T-helper 1 cell treated with Interleukin-12 subunit alpha and Interleukin-12 subunit beta and Interleukin-4 antibody, amounts not matched to agents 30 μg/mL and 1 μg/mL, for 36 hours (primary cell): ENCODE measurements at regions not wholly inside any gene's neighbourhood (a gene's known extent, or its start where the extent isn't known, plus 50 kb on each side); places are given as distances from the start of the nearest gene placed in this dataset.

ENCODE experiments used
- H3K27ac Mint-ChIP-seq: one replicate; pipeline ENCODE4 v1.8.0; 2021; ENCODE audit warnings: mild to moderate bottlenecking, mixed read lengths
- H3K27me3 Mint-ChIP-seq: one replicate; pipeline ENCODE4 v1.8.0; 2021; ENCODE audit warnings: low read depth, mixed read lengths
- H3K36me3 Mint-ChIP-seq: one replicate; pipeline ENCODE4 v1.8.0; 2021; ENCODE audit warnings: low read depth, mixed read lengths
- H3K4me1 Mint-ChIP-seq: one replicate; pipeline ENCODE4 v1.8.0; 2021; ENCODE audit warnings: low read depth, mixed read lengths
- H3K4me3 Mint-ChIP-seq: one replicate; pipeline ENCODE4 v1.8.0; 2021; ENCODE audit warnings: mild to moderate bottlenecking, moderate library complexity, mixed read lengths
- H3K9me3 Mint-ChIP-seq: one replicate; pipeline ENCODE4 v1.8.0; 2021; ENCODE audit warnings: mixed read lengths

- Mint-ChIP-seq H3K4me3 (no peak overlapping the region), H3K27me3 (peaks cover 44% of the 10 kb centered on the region), H3K4me1 (no peaks in the 10 kb centered on the region), H3K36me3 (no peaks in the 10 kb centered on the region), H3K9me3 (no peaks in the 10 kb centered on the region), H3K27ac (no peak overlapping the region)
Observed at GRCh38 chr1:29473161-29473855, 237.0 kb downstream of the PTPRU start.

DNA sequence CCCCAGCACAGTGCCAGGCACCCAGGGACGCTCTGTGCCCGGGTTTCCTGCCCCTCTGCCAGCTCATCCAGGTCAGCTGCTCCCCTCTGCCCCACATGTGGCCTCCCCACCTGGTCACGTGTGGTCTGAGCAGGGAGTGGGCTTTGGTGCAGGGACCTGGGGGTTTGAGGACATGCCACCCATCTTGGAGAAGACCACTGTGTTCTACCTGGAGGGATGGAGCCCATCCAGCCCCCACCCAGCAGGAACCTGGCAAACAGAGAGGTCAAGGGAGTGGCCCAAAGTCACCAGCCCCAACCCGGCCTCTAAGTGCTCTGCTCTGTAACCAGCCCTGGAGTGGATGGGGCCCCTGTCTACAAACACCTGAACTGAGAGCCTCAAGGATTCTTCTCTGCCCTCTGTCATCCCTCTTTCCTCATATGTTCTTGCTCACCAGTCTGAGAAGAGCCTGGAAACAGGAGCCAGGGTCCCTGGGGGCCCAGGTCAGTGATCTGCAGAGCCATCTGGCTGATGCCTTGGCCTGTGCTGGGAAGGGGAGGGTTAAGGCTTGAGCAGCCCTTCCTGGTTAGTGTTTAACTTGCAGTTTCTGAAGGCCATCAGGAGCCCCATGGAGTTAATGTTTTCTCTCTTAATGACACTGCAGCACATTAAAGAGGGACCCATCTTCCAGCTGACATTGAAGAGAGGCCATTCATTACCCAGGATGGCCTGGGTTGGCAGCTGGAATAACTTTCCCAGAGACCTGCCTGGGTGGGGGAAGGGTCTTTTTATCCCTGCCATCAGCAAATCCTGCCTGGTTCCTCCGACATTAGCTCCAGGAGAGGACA is 235.4 kb downstream of the PTPRU start:
- H3K9me3 Mint-ChIP-seq = no peaks in the 10 kb centered on the region
- H3K4me3 Mint-ChIP-seq = no peak overlapping the region
- no peak overlapping the region for H3K27ac Mint-ChIP-seq
- peaks cover 30% of the 10 kb centered on the region for H3K27me3 Mint-ChIP-seq
- no peaks in the 10 kb centered on the region for H3K36me3 Mint-ChIP-seq
- H3K4me1 Mint-ChIP-seq = no peaks in the 10 kb centered on the region

DNA sequence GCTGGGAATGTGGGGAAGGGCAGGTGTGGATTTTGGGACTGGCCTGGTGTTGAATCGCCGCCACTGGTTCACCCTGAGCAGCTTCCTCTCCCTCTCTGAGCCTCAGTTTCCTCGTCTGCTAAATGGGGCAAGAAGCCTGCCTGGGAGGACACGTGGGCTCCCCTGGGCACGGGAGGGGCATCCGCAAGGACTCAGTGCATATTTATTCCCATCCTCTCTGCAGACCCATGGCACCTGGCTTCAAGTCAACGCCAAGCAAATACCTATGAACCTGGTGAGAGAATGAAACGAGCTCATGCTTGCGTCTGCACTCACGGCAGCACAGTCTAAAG is 234.4 kb downstream of the PTPRU start:
- no peaks in the 10 kb centered on the region for H3K36me3 Mint-ChIP-seq
- no peaks in the 10 kb centered on the region for H3K9me3 Mint-ChIP-seq
- no peak overlapping the region for H3K4me3 Mint-ChIP-seq
- peaks cover 24% of the 10 kb centered on the region for H3K27me3 Mint-ChIP-seq
- no peak overlapping the region for H3K27ac Mint-ChIP-seq
- H3K4me1 Mint-ChIP-seq = no peaks in the 10 kb centered on the region

DNA sequence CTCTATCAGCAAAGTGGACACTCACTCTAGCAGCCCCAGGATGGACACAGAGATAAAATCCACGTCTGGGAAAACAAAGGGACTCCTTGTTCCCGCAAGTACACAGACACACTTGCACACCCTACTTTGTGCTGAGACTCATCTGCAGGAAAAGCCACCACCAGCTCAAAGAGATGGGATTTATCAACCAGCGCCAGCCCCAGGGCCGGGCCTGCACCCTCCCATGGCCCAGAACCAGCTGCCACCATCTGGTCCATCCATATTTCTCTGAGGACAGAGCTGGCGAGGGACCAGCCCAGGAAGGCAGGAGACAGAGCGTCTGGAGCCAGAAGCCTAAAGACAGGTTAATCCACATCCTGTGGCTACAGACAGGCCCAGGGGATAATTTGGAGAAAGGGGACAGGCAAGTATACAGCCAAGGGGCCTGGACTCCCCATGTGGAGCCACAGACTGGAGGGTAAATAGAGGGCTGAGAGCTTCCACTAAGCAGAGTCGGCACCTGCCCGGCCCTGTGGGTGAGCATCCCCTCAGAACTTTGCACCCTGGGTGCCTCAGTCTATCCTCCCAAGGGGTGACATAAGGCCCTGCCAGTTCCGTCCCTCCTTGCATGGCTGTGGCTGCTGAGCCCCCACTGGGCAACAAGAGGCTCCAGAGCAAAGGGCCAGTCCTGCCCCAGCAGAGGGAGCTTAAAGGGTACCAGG is 233.9 kb downstream of the PTPRU start:
- Mint-ChIP-seq H3K27ac (no peak overlapping the region), H3K27me3 (peaks cover 23% of the 10 kb centered on the region), H3K36me3 (no peaks in the 10 kb centered on the region), H3K4me1 (no peaks in the 10 kb centered on the region), H3K4me3 (no peak overlapping the region), H3K9me3 (no peaks in the 10 kb centered on the region)

DNA sequence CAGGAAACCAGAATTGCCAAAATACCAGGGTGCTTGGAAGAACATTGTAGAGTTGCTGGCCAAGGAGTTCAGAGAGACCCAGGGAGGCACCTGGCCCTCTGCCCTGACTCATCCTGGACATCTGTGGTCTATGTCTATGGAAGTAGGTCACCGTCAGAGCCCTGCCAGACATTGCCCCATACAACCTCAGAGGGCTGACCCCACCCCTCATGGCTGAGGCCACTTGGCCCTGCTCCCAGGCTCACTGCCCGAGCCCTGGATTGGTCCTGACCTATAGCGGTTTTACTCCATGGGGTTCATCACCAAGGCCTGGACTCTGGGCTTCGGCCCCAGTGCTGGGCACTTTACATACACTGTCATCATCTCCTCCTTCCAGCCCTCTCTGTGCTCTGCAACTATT is 233.1 kb downstream of the PTPRU start:
- no peaks in the 10 kb centered on the region for H3K9me3 Mint-ChIP-seq
- H3K36me3 Mint-ChIP-seq = no peaks in the 10 kb centered on the region
- no peak overlapping the region for H3K4me3 Mint-ChIP-seq
- no peaks in the 10 kb centered on the region for H3K4me1 Mint-ChIP-seq
- H3K27ac Mint-ChIP-seq = no peak overlapping the region
- peaks cover 18% of the 10 kb centered on the region for H3K27me3 Mint-ChIP-seq

DNA sequence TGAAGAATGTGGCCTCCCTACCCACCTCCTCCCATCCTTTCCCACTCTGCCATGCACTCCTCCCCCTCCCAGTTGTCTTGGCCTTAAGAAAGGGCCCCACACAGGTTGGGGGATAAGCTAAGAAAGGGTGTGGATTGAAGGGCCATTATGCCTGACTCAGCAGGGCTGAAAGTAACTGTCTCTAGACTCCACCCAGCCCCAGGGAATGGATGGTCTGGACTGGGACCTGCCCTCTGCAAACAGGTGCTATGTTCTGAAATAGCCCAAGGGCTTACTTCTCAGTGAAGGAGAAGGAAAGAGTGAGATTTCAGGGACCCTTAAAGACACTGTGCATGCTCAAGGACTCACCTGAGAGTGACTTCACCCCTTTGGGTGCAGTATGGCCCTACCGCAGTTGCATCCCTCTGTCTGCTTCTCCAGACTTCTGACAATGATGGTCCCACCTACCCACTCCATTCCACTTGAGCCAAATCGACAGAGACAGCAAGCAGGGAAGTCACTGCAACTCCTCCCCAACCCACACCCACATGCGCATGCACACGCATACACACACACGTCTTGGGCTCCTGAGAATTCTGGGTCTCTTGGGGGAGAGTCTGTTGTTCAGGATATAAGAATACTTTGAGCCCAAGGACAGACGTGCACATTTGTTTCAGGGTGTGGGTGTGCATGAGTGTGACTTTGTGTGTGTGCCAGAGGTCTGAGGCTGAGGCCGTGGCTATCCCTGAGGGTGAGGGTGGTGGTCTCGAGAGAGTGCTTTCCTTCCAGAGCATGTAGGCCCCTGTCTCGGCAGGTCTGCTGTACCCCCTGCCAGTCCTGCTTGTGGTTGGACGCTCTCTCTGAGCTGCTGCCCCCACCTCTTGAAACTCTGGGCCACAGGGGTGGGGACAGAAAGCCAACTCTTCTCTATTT is 231.9 kb downstream of the PTPRU start:
- no peaks in the 10 kb centered on the region for H3K36me3 Mint-ChIP-seq
- H3K27ac Mint-ChIP-seq = no peak overlapping the region
- H3K4me3 Mint-ChIP-seq = no peak overlapping the region
- H3K4me1 Mint-ChIP-seq = no peaks in the 10 kb centered on the region
- no peaks in the 10 kb centered on the region for H3K9me3 Mint-ChIP-seq
- peaks cover 12% of the 10 kb centered on the region for H3K27me3 Mint-ChIP-seq

GRCh38 chr1:29466258-29466657 is 229.9 kb downstream of the PTPRU start:
- Mint-ChIP-seq H3K4me3 (no peak overlapping the region), H3K27me3 (peaks cover 8% of the 10 kb centered on the region), H3K9me3 (no peaks in the 10 kb centered on the region), H3K4me1 (no peaks in the 10 kb centered on the region), H3K36me3 (no peaks in the 10 kb centered on the region), H3K27ac (no peak overlapping the region)

DNA sequence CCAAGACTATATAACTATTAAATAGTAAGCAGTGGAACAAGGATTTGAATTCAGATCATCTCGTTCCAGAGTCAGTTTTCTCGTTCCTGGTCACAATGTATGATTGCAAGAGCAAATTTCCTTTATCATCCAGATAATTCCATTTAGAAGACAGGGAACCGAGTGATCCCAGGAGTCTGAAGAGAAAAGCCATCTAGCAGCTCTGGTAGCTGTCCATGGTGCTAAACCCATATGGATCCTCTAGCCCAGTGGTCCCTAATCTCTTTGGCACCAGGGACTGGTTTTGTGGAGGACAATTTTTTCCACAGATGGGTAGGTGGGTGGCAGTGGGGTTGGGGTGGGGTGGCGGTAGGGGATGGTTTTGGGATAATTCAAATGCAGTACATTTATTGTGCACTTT is 229.4 kb downstream of the PTPRU start:
- H3K36me3 Mint-ChIP-seq = no peaks in the 10 kb centered on the region
- H3K9me3 Mint-ChIP-seq = no peaks in the 10 kb centered on the region
- peaks cover 8% of the 10 kb centered on the region for H3K27me3 Mint-ChIP-seq
- H3K27ac Mint-ChIP-seq = no peak overlapping the region
- H3K4me3 Mint-ChIP-seq = no peak overlapping the region
- H3K4me1 Mint-ChIP-seq = no peaks in the 10 kb centered on the region

DNA sequence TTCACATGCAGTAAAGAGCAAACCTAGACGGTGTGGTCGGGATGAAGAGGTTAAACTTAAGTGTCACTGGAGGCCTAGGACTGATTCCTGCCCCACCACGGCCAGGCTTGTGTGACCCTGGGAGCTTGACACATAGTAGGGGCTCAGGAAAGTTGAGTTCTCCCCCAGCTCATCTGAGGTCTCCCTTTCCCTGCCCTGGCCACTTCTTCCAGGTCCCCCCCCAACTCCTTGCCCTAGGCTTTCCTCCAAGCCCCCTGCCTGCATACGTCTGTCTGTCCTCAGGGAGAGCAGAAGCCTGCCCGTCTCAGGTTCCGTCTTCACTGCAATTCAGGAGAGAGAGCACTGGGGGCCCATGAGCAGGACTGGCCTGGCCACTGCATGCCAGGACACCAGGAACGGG is 225.8 kb downstream of the PTPRU start:
- Mint-ChIP-seq H3K4me1 (no peaks in the 10 kb centered on the region), H3K9me3 (no peaks in the 10 kb centered on the region), H3K27me3 (peaks cover 8% of the 10 kb centered on the region), H3K4me3 (no peak overlapping the region), H3K27ac (no peak overlapping the region), H3K36me3 (no peaks in the 10 kb centered on the region)

DNA sequence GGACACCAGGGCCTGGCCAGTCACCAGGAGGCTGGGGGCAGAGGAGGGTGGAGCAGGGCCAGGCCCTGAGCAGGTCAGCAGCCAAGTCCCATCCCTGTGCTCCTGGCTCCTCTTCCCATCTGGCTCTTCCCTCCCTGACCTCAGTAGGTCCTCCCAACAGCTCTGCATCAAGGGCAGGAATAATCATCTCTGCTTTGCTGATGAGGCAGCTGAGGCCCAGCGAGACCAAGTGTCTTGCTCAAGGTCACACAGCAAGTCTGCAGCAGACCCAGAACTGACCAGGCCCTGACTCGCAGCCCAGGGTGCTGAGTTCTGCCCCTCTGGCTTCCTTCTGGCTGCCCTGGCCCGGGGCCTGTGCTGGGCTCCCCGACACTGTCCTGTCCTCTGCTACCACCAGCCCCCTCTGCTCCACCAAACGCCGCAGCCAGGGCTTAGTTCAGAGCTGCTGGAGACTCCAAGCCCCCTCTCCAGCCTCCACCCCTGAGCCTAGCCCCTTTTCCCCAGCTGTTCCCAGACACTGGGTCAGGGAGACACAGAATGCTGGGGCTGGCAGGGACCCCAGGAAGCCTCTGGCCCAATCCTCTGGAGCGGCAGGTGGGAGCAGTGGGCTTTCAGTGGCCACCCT is 224.9 kb downstream of the PTPRU start:
- H3K4me1 Mint-ChIP-seq = no peaks in the 10 kb centered on the region
- no peaks in the 10 kb centered on the region for H3K9me3 Mint-ChIP-seq
- H3K36me3 Mint-ChIP-seq = no peaks in the 10 kb centered on the region
- no peak overlapping the region for H3K27ac Mint-ChIP-seq
- H3K27me3 Mint-ChIP-seq = peaks cover 8% of the 10 kb centered on the region
- H3K4me3 Mint-ChIP-seq = no peak overlapping the region

GRCh38 chr1:29460694-29461093 is 224.4 kb downstream of the PTPRU start:
- Mint-ChIP-seq H3K4me3 (no peak overlapping the region), H3K36me3 (no peaks in the 10 kb centered on the region), H3K27ac (no peak overlapping the region), H3K9me3 (no peaks in the 10 kb centered on the region), H3K4me1 (no peaks in the 10 kb centered on the region), H3K27me3 (peaks cover 8% of the 10 kb centered on the region)

DNA sequence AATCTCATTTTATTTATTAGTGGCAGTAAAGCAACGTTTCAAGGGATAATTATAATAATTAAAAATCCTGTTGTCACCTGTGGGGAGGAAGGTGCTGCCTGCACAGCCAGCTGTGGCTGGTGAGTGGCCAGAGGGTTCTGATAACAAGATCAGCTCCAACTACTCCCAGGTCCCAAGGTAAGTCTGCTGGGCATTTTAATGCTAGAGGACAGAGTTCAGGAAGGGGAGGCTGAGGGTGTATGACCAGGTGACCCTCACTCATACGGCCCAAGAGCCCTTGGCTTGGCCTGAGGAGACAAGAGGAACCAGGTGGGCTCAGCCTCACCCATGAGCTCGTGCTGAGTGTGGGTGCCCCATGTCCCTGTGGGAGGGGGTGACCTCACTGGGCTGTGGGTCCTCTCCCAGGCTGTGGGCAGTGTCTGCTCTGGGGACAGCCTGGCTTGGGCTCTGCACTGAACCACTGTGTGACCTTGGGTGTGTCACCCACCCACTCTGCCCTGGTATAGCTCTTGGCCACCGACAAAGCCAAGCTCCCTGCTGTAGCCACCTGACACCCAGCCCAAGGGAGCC is 223.8 kb downstream of the PTPRU start:
- no peak overlapping the region for H3K27ac Mint-ChIP-seq
- no peaks in the 10 kb centered on the region for H3K4me1 Mint-ChIP-seq
- no peaks in the 10 kb centered on the region for H3K9me3 Mint-ChIP-seq
- H3K36me3 Mint-ChIP-seq = no peaks in the 10 kb centered on the region
- peaks cover 6% of the 10 kb centered on the region for H3K27me3 Mint-ChIP-seq
- H3K4me3 Mint-ChIP-seq = no peak overlapping the region

- H3K4me3 Mint-ChIP-seq = no peak overlapping the region
- H3K4me1 Mint-ChIP-seq = no peaks in the 10 kb centered on the region
- H3K36me3 Mint-ChIP-seq = no peaks in the 10 kb centered on the region
- H3K9me3 Mint-ChIP-seq = no peaks in the 10 kb centered on the region
- H3K27me3 Mint-ChIP-seq = peaks cover 4% of the 10 kb centered on the region
- no peak overlapping the region for H3K27ac Mint-ChIP-seq
Observed at GRCh38 chr1:29459620-29459945, 223.3 kb downstream of the PTPRU start.
